ENCODE measurements at regions not wholly inside any gene's neighbourhood (a gene's known extent, or its start where the extent isn't known, plus 50 kb on each side); places are given as distances from the start of the nearest gene placed in this dataset.

GRCh38 chr4:27846951-27847350 is 986.3 kb downstream of the STIM2 start:
- TF ChIP-seq EZH2 (IDR thresholded peaks at IDR 0.05), result no peak
- no peak for TF ChIP-seq POLR2AphosphoS5 (IDR thresholded peaks at IDR 0.05; ENCODE audit: borderline replicate concordance, low read depth, low read length)
- TF ChIP-seq FOXP2 (optimal IDR thresholded peaks at IDR 0.05; ENCODE audit: control extremely low read depth, extremely low read length, insufficient read depth), result no peak
